ENCODE measurements at regions not wholly inside any gene's neighbourhood (a gene's known extent, or its start where the extent isn't known, plus 50 kb on each side); places are given as distances from the start of the nearest gene placed in this dataset.
A peak's percentile ranks its signal among the peaks of the same experiment; 100 is the strongest.

- no peak overlapping the region for H3K4me3 ChIP-seq (ENCODE audit: low read depth, low read length)
- no peak for DNase-seq (ENCODE audit: low read depth)
- TF ChIP-seq, protein P1, sequence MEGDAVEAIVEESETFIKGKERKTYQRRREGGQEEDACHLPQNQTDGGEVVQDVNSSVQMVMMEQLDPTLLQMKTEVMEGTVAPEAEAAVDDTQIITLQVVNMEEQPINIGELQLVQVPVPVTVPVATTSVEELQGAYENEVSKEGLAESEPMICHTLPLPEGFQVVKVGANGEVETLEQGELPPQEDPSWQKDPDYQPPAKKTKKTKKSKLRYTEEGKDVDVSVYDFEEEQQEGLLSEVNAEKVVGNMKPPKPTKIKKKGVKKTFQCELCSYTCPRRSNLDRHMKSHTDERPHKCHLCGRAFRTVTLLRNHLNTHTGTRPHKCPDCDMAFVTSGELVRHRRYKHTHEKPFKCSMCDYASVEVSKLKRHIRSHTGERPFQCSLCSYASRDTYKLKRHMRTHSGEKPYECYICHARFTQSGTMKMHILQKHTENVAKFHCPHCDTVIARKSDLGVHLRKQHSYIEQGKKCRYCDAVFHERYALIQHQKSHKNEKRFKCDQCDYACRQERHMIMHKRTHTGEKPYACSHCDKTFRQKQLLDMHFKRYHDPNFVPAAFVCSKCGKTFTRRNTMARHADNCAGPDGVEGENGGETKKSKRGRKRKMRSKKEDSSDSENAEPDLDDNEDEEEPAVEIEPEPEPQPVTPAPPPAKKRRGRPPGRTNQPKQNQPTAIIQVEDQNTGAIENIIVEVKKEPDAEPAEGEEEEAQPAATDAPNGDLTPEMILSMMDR (IDR thresholded peaks at IDR 0.05; ENCODE audit: low read depth, low read length, missing control alignments) = no peak
These were observed 1205.9 kb upstream of the GYPC start for GRCh38 chr2:125450092-125450491.

- DNase-seq (ENCODE audit: low read depth) = no peak
- no peak overlapping the region for H3K4me3 ChIP-seq (ENCODE audit: low read depth, low read length)
- TF ChIP-seq, protein P1 (IDR thresholded peaks at IDR 0.05; ENCODE audit: low read depth, low read length, missing control alignments) = no peak
These were observed 1200.8 kb upstream of the GYPC start for GRCh38 chr2:125455110-125455509.

DNA sequence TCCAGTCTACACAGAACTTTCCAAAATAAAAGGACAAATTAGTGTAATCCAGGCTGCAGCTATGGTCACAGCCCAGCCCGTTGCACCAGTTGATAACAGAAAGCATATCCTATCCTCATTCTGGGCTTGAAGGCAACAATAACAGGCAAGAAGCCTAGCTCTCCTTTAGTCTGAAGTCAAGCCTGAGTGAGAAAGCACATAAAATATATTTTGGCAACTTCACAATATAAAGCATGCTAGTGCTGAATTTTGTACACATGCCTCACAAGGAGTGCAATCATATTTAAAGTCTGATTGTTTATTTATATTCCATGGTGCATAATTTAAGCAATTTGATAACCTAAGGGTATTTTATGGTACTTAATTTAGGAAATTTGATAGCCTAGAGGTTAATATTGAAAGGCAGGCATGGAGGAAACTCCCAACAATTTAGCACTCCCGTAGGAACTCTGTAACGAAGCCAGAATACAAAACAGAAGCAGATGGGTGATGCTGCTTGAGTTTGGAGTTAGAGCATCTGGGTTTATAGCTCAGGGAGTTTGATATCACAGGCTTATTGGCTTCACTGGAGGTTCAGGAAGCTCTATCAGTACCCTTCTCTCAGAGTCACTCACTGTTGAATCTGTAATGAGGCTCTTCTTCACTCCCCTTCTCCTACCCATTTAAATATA lies 1199.1 kb upstream of the GYPC start:
- TF ChIP-seq, protein P1 (IDR thresholded peaks at IDR 0.05; ENCODE audit: low read depth, low read length, missing control alignments) = no peak
- H3K4me3 ChIP-seq (ENCODE audit: low read depth, low read length) = no peak overlapping the region
- DNase-seq (ENCODE audit: low read depth) = no peak

DNA sequence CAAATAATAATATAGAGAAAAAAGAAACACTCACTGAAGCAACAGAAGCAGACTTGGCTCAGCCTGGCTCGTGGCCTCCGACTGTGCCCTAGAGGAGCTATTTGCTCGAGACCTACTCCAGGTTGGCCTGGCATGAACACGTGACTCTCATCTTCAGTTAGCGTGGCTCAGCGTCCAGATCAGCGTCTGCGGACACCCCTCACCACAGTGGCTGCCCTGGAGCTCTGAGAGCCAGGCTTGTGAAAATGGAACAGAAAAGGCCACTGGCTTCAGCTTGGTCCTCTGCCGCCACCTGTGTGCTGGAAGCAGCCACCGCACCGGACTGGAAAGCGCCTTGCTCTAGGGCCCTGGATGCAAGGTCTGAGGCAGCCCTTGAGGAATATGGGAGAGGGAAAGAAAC lies 1184.0 kb upstream of the GYPC start:
- TF ChIP-seq, protein P1 (IDR thresholded peaks at IDR 0.05; ENCODE audit: low read depth, low read length, missing control alignments) = peak; percentile 69
- no peak for DNase-seq (ENCODE audit: low read depth)

GRCh38 chr2:125479143-125479636 lies 1176.8 kb upstream of the GYPC start:
- DNase-seq (ENCODE audit: low read depth) = no peak
- TF ChIP-seq, protein P1 (IDR thresholded peaks at IDR 0.05; ENCODE audit: low read depth, low read length, missing control alignments) = no peak

More for the DNA sequence above, 1184.0 kb upstream of the GYPC start:
- H3K4me3 ChIP-seq (ENCODE audit: low read depth, low read length) = no peak overlapping the region

DNA sequence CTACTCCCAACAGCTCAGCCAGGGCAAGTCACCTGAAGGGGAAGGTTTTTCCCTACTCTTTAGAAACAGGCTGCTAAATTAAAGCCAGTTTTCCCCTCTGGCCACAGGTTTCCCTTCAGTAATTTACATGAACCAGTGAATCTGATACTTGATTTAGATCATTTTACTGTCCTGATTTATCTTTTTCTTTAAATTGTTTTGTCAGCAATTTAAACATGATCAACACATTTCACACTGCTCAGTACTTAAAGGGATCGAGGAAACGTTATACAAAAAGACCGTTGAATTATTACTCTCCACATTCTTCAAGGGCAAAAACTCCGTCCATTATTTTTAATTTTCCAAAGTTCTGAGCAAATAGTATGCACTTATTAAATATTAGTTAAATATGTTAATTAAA lies 1165.7 kb upstream of the GYPC start:
- TF ChIP-seq, protein P1 (IDR thresholded peaks at IDR 0.05; ENCODE audit: low read depth, low read length, missing control alignments) = no peak
- no peak overlapping the region for H3K4me3 ChIP-seq (ENCODE audit: low read depth, low read length)
- DNase-seq (ENCODE audit: low read depth) = no peak

More at GRCh38 chr2:125479143-125479636, 1176.8 kb upstream of the GYPC start:
- H3K4me3 ChIP-seq (ENCODE audit: low read depth, low read length) = no peak overlapping the region

DNA sequence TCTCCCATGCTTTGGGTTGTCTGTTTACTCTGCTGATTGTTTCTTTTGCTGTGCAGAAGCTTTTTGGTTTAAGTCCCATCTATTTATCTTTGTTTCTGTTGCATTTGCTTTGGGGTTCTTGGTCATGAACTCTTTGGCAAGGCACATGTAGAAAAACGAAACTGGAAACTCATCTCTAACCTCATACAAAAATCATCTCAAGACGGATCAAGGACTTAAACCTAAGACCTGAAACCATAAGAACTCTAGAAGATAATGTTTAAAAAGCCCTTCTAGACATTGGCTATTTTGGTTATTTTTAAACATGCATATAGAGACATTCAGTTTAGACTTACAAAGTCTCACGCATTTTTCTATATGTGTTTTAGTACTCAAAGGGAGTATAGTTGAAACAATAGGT lies 1164.3 kb upstream of the GYPC start:
- TF ChIP-seq, protein P1 (IDR thresholded peaks at IDR 0.05; ENCODE audit: low read depth, low read length, missing control alignments) = no peak
- no peak overlapping the region for H3K4me3 ChIP-seq (ENCODE audit: low read depth, low read length)
- DNase-seq (ENCODE audit: low read depth) = no peak
